ENCODE measurements at regions not wholly inside any gene's neighbourhood (a gene's known extent, or its start where the extent isn't known, plus 50 kb on each side); places are given as distances from the start of the nearest gene placed in this dataset.

- TF ChIP-seq EZH2 (IDR thresholded peaks at IDR 0.05; ENCODE audit: borderline replicate concordance) (no peak), CTCF (IDR thresholded peaks at IDR 0.05; ENCODE audit: poor library complexity) (no peak), EZH2phosphoT487 (IDR thresholded peaks at IDR 0.05; ENCODE audit: low read depth, severe bottlenecking, unreplicated experiment) (no peak)
These were observed 820.7 kb upstream of the TYRP1 start for GRCh38 chr9:11872471-11872870.

All from hepatocyte (in vitro differentiated cells).